Parathyroid adenoma (tissue), 2 donors: ENCODE measurements at regions not wholly inside any gene's neighbourhood (a gene's known extent, or its start where the extent isn't known, plus 50 kb on each side); places are given as distances from the start of the nearest gene placed in this dataset.

Experiments used
- H2AFZ ChIP-seq: fragments of 300-600 bp; sonication (generic); one replicate; pipeline ENCODE4 v1.7.0; 2017; ENCODE audit warnings: antibody characterized with exemption, mild to moderate bottlenecking
- H3K27ac ChIP-seq: fragments of 300-600 bp; sonication (generic); one replicate; pipeline ENCODE4 v1.7.0; 2017
- H3K27me3 ChIP-seq: fragments of 300-600 bp; sonication (generic); one replicate; pipeline ENCODE4 v1.7.0; 2017; ENCODE audit warnings: low read length; ENCODE audit not compliant: control insufficient read depth, insufficient read depth
- H3K36me3 ChIP-seq: fragments of 300-600 bp; sonication (generic); one replicate; pipeline ENCODE4 v1.7.0; 2017; ENCODE audit warnings: low read length; ENCODE audit not compliant: control insufficient read depth, insufficient read depth
- H3K4me1 ChIP-seq: fragments of 300-600 bp; sonication (generic); one replicate; pipeline ENCODE4 v1.7.0; 2017; ENCODE audit warnings: control low read depth
- H3K4me2 ChIP-seq: fragments of 300-600 bp; sonication (generic); one replicate; pipeline ENCODE4 v1.7.0; 2017; ENCODE audit warnings: low read length
- H3K4me3 ChIP-seq: fragments of 300-600 bp; sonication (generic); one replicate; pipeline ENCODE4 v1.7.0; 2017; ENCODE audit warnings: low read depth, low read length
- H3K79me2 ChIP-seq: fragments of 300-600 bp; sonication (generic); one replicate; pipeline ENCODE4 v1.7.0; 2017; ENCODE audit warnings: control low read depth
- H3K9ac ChIP-seq: fragments of 300-600 bp; sonication (generic); one replicate; pipeline ENCODE4 v1.7.0; 2017; ENCODE audit warnings: mild to moderate bottlenecking
- H3K9me3 ChIP-seq: fragments of 300-600 bp; sonication (generic); one replicate; pipeline ENCODE4 v1.7.0; 2017; ENCODE audit warnings: low read length; ENCODE audit not compliant: control insufficient read depth
- CTCF ChIP-seq: fragments of 300-600 bp; sonication (generic); IDR thresholded peaks from one replicate; pipeline ENCODE4 v1.7.0; 2017; ENCODE audit warnings: antibody characterized with exemption, mild to moderate bottlenecking
- donor health status: primary hyperparathyroidism.

DNA sequence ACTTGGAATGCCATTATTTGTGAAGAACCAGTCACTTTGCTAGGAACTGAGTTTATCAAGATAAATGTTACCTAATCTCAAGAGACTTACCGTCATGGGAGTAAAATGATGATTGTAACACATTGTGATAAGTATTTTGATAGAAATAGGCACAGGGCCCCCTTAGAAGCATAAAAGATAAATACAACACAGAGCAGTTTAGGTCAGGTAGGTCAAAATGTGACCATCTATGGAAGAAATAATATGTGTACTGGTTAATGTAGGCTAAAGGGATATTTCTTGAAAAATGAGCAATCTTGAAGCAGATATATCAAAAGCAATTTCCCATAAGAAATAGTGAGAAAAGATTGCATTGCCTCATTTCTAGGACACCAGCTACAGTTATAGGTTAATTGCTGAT is 1386.8 kb upstream of the ADGRL2 start:
- H3K27me3 ChIP-seq = no peaks in the 10 kb centered on the region
- no peaks in the 10 kb centered on the region for H3K36me3 ChIP-seq
- no peak overlapping the region for H2AFZ ChIP-seq
- H3K9me3 ChIP-seq = no peaks in the 10 kb centered on the region
- no peaks in the 10 kb centered on the region for H3K4me1 ChIP-seq
- H3K79me2 ChIP-seq = no peaks in the 10 kb centered on the region
- H3K27ac ChIP-seq = no peak overlapping the region
- TF ChIP-seq CTCF = no peak
- no peak overlapping the region for H3K4me3 ChIP-seq
- H3K4me2 ChIP-seq = no peak overlapping the region
- no peak overlapping the region for H3K9ac ChIP-seq

- no peak overlapping the region for H3K9ac ChIP-seq
- H3K27ac ChIP-seq = no peak overlapping the region
- no peaks in the 10 kb centered on the region for H3K27me3 ChIP-seq
- no peaks in the 10 kb centered on the region for H3K36me3 ChIP-seq
- H3K9me3 ChIP-seq = no peaks in the 10 kb centered on the region
- no peaks in the 10 kb centered on the region for H3K79me2 ChIP-seq
- no peaks in the 10 kb centered on the region for H3K4me1 ChIP-seq
- TF ChIP-seq CTCF = no peak
- H3K4me3 ChIP-seq = no peak overlapping the region
- H2AFZ ChIP-seq = no peak overlapping the region
- H3K4me2 ChIP-seq = no peak overlapping the region
Observed at GRCh38 chr1:80410233-80410632, 1390.5 kb upstream of the ADGRL2 start.

DNA sequence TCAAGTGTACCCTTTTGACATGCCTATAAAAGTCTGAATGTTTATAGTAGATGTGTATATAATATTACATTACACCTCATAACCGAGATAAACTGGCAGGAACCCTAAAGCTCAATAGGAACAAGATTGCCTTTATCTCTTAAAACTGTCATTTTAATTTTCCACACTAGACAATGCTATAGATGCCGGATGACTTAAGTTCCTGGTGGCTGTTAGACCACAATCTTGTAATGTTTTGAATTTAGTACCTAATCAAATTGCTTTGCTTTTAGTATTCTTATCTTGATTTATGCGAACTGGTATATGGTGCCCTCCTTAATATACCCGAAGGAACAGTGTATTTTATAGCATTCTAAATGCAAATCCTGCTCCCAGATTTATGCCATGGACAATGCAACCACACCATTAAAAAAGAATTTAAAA is 1397.0 kb upstream of the ADGRL4 start:
- Histone ChIP-seq H3K79me2 (no peaks in the 10 kb centered on the region), H2AFZ (no peak overlapping the region), H3K27ac (no peak overlapping the region), H3K4me3 (no peak overlapping the region), H3K4me2 (no peak overlapping the region), H3K9me3 (no peaks in the 10 kb centered on the region), H3K27me3 (no peaks in the 10 kb centered on the region), H3K36me3 (no peaks in the 10 kb centered on the region), H3K9ac (no peak overlapping the region), H3K4me1 (no peaks in the 10 kb centered on the region)
- TF ChIP-seq CTCF = no peak

DNA sequence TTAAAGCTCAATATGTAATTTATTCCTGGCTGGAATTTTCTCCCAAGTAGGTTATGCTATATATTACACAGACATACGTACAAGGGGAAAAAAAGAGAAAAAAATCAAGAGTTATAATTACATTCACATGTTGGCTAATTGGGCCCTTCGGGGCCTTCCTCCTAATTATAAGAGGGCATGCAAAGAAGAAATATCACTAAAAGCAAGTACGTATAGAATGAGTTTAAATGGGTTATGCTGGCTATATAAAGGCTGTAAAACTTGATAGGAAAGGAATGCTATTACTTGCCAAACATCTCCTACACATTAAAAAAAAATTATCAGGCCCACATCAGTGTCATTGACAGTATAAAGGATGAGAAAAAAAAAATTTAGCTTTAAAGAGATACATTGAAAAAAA is 1396.1 kb upstream of the ADGRL4 start:
- Histone ChIP-seq H3K36me3 (no peaks in the 10 kb centered on the region), H3K27me3 (no peaks in the 10 kb centered on the region), H3K4me1 (no peaks in the 10 kb centered on the region), H3K9ac (no peak overlapping the region), H3K4me2 (no peak overlapping the region), H3K27ac (no peak overlapping the region), H2AFZ (no peak overlapping the region), H3K79me2 (no peaks in the 10 kb centered on the region), H3K9me3 (no peaks in the 10 kb centered on the region), H3K4me3 (no peak overlapping the region)
- TF ChIP-seq CTCF = no peak

DNA sequence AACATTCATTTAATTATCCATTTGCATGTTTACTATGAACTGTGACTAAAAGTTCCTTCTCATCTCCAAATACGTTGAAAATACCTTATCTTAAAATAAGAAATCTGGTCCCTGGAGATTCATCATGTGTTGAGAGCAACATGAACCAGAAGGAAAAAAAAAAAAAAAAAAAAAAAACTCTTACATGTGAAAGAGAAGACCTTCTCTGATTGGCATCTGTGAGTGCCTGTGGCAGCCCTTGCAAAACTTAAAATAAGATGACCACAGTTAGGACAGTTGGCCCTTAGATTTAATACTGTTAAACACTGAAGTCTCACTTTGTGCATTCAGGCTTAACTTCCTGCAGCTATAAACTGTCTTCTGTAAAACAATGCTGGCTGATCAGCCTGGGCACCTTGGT is 1395.2 kb upstream of the ADGRL4 start:
- Histone ChIP-seq H3K9ac (no peak overlapping the region), H3K79me2 (no peaks in the 10 kb centered on the region), H2AFZ (no peak overlapping the region), H3K4me1 (no peaks in the 10 kb centered on the region), H3K4me2 (no peak overlapping the region), H3K4me3 (no peak overlapping the region), H3K36me3 (no peaks in the 10 kb centered on the region), H3K27ac (no peak overlapping the region), H3K27me3 (no peaks in the 10 kb centered on the region), H3K9me3 (no peaks in the 10 kb centered on the region)
- no peak for TF ChIP-seq CTCF
